Inferior parietal cortex (tissue), 1 donor: ENCODE measurements at regions not wholly inside any gene's neighbourhood (a gene's known extent, or its start where the extent isn't known, plus 50 kb on each side); places are given as distances from the start of the nearest gene placed in this dataset.
A peak's percentile ranks its signal among the peaks of the same experiment; 100 is the strongest.

Experiments
- DNase-seq: peaks from one replicate; pipeline ENCODE4 v3.0.0-alpha.2; 2016; ENCODE audit errors: extremely low spot score

DNA sequence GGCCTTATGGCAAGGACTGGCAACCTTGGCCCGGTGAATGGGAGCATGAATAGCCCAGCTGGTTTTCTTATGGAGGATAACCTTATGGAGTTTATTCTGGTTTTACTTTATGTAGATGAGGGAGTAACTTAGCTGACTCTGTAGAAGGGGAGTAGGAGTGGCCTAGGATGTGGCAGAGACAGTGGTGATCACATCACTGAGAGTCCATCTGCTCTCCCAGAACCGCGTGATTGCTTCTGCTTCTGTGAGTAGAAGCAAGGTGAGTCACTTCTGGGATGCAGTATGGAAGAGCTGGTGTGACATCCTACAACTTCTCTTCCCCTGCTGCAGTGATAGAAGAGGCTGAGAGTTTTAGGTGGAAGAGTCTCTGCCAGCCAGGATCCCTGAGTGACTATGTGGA, 129.2 kb downstream of the RPS24 start:
- DNase-seq = no peak

DNA sequence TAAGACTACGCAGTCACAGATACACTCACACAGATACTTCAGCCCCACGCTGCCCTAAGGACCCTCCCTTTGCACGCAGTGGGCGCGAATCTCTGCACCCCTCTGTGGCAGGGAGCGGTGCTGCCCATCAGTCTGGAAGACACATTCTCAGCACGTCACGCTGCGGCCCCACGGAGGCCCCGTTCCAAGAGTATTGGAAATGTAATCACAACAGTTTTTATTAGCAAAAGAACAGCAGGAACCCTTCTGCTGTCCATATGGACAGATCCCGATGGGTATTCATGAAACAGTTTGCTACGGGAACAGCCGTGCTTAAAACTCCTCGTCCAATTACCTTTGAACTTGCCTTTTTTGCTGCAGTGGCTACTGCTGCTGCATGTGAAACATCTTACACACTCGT, 131.0 kb downstream of the RPS24 start:
- no peak for DNase-seq

DNA sequence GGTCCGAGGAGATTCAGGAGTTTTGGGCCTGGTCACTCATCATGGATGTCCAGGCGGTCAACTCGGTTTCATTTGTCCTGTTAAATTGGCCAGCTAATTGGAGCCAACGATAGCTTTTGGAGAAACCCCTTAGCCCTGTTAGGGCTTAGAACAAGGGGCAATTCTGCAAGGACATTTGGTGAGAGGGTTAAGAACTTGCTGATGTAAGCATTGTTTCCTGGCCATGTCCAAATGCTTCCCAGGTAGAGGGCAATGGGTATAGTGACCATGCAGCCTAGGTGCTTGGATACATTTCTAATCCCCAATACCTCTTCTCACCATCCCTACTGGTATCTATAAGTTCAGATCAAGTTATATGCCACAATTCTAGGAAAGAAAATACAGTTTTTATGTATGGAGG, 131.5 kb downstream of the RPS24 start:
- no peak for DNase-seq

DNA sequence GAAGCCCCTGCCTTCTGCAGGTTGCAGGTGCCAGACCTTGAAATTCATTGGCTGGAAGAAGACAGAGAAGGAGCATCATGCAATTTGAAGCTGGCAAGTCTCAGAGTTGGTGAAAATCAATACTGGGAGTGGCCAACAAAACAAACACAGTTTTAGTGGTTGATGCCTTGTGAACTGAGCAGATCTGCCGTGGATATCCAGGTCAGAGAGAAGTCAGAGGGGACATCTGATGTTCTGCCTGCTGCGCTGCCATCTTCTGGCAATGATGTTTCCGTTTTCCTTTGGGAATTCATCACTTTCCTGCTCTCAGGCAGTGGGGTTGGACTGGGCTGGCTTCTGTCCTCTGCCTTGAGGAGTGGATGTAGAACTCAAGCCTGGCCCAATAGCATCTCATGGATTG, 132.0 kb downstream of the RPS24 start:
- DNase-seq = no peak

DNA sequence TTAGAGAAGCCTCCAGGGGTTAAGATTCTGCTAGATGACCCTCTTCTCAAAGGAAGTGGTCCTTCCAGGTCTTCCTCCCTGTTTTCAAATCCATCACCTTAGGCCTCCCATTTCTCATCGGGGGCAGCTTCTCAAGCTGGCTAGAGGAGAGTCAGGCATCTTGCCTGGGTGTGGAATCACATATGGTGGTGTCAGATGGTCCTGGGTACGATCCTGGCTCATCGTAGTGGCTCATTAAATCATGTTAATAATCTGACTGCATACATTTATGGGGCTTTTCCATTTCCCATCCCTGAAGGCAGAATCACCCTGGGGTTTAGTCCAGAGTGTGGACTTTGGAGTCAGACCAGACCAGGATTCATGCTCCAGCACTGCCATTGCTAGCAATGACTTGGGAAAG, 132.6 kb downstream of the RPS24 start:
- no peak for DNase-seq

DNA sequence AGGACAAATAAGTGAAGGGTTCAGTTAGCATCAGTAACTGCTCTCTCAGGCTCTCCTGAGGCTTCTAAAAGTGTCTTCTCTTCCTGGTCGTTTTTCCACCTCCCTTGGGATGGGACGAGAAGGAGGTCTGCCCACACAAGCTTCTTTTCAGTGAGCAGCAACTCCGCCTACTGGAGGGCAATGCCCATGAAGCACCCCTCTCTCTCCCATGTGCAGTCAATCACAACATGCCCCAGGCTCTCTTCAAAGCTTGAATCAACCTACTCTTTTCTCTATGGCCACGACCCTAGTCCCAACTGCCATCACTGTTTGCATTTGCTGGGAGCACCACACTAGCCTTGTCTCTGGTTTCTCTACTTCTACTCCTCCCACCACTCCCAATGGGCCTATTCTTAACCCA, 135.6 kb downstream of the RPS24 start:
- DNase-seq = no peak

DNA sequence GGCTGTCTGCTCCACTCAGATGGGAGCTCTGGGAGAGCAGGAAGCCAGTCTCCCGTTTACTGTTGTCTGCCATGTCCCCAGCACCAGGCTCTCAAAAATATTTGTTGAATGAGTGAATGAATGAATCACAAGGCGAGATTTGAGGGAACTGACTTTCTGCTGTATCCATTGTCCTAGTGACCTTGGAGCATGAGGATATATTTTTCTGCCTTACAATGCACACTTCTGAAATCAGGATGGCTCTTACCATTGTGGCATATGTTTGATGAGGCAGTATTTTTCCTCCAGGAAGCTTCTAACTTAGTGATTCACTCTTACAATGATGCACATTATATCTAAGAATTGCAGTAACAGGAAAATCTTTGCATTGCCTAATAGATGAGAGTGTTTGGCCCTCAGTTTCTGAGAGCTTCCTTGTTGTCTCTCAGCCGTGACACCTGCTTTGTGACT, 136.4 kb downstream of the RPS24 start:
- no peak for DNase-seq

DNA sequence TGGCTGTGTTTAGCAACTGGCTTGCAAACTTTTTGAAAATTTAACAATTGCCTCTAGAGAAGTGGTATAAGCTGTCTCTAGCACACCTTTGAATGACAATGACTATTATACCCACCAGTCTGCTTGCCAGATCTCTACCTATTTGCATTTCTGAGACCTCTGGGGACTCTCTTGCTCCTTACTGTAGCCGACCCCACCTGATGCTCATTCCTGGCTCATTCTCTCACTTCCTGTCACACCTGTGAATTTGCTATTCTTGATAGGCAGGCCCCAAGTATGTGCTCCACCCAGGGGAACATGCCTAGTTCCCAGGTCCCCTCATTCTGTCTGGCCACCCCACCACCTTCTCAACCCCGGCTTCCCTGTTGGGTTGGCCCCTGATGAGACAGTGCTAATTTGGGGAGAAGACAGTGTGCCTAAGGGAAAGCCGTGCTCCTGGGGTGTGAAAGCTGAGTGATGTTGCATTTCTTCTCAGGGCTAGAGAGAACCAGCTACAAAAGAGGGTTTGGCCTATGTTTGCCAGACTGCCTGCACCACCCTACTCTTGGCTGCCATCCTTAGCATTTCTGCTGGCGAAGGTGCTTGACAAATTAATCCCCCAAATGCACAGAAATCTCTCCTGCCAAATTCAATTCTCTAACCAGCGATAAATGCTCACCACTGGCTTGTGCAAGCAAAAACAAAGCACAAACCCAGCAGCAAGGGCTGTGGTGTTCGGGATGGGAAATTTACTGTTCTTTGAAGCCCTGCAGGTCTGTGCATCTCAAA, 138.2 kb downstream of the RPS24 start:
- DNase-seq = no peak

DNA sequence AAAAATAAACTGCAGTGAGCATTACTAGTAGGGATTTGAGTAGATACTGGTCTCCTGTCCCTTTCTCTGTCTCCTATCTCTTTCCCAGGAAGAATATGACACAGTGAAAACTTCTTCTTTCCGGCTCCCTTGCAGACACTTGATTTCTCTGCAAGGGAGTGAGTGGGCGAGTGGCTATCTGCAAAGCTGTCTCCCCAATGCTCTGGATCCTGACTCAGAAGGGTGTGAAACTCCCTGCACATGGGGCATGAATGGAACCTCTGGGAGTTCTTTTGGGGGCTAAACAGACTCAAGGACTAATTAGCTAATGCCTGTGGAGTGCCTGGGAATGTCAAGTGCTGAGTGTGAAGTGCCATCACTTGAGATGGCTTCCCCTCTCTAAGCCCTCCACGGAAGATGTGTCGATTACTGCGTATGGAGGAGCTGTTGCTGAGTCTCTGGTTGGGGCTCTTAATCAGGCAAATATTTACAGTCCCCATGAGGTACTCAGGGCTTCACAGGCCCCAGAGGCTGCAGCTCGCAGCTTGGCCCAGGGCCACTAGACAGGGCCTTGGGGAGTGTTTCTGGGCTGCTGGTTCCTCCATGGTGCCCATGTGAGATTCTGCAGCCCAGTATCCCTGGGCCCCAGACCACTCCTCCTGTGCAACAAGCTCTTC, 139.8 kb downstream of the RPS24 start:
- no peak for DNase-seq

DNA sequence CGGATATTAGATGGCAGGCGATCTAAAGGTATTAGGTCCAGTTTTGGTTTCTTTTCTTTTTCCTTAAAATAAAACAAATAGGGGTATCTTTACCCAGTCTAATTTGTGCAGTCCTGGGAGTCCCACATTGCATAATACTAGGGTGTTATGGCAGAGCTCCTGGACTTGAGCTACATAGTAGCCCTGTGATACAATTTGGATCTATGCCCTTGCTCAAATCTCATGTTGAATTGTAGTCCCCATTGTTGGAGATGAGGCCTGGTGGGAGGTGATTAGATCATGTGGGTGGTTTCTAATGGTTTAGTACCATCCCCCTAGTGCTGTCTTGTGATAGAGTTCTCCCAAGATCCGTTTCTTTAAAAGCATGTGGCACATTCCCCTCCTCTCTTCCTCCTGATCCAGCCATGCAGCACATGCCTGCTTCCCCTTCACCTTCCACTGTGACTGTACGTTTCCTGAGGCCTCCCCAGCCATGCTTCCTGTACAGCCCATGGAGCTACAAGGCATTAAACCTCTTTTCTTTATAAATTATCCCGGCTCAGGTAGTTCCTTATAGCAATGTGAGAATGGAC, 141.9 kb downstream of the RPS24 start:
- no peak for DNase-seq

DNA sequence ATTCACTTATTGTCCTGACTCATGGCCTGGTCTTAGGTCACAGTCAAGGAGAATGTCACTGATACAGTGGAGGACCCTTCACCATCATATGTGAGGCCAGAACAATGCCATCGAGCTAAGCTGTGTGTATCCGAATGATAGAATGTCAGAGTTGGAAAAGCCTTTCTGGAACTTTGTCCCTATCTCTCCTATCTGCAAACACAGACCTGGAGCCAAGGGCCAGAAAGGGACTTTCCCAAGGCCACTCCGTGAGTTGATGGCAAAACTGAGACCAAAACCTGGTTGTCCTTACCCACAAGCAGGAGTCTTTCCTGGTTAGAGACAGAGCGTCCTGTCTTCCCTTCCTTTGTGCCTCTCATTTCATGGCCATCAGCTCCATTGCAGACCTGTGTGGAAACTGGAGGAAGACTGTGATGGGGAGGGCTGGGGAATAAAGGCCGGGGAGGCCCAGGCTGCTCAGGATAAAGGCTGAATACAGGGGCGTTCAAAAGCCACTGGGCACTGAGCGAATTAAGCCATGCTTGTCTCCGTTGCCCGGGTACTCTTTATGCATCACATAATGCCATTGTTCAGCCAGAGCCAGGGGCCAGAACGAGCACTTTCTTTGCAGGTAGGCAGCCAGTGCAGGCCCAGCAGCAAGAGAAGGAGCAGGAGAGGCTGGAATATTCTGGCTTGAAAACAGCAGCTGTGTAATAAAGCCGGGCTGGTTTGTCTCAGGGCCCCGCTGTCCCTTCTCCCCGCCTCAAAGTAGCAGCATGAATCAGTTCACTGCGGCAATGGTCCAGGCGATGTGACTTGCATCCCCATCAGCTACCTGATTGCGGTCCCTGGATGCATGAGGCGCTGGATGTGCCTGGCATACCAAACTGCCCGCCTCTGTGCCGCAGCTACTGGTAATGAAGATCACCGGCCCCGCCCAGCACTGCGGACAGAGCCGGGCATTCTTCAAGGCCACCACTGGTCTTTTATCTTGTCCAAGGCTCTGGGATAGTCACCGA, 143.0 kb downstream of the RPS24 start:
- peak; percentile 63 for DNase-seq

DNA sequence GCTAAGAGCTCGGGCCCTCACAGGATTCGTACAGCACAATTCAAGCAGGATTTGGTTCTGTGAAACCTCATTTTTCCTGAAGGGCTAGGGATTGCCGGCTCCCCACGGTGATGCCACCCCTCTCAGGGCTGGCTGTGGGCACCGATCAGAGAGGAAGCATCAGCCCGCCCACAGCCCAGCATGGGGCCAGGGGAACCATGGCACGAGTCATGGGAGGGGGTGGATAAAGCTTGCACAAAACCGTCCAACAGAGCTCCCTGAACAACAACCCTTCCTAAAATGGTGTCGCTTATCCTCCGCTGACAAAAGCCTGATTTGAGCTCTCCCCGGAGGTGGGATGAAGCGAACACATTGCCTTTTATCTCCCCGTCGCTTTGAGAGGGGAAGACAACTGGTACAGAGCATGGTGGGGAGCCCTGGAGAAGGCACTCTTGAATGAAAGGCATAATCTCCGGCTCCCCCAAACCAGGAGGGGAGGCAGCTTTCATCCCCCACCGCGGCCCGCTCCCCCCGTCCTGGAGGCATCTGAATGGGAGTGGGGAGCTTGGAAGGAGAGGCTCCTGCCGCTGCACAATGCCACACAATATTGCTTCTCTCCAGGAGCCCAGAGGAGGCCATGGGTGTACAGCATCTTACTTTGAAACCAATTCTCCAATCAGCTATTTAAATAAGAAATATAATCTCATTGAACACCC, 144.0 kb downstream of the RPS24 start:
- DNase-seq = no peak

DNA sequence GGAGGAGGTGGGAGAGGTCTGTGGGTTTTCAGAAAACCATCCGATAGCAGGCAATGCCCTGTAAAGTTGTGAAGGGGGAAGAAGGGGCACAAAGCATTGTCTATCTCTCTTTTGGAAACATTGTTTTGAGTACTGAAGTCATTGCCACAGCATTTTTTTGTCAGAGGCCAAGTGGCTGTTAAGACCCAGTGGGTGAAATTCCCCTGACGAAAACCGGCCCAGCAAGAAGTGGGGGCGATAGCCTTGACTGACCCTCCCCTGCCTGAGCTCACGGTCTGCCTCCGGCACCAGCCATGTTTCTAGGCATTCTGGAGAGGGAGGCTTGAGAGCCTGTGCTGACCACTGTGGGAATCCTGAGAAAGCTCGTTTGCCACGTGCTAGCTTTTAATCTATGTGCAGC, 144.7 kb downstream of the RPS24 start:
- DNase-seq = no peak

DNA sequence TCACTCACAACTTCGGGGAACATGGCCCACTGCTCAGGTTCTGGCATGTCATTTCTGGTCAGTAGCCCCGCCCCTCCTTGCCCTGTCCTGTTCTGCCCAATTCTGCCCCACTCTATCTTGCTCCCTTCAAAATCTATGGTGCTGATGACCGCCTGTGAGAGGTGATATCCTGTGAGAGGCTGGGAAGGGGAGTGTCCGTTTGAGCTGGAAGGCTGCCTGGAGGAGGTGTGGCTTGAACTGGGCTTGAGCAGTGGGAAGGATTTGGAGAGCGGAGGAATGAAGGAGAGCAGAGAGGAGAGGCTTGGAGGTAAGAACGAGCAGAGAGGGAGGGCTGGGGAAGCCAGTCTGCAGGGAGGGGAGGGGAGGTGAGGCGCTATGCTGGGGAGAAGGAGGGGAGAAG, 145.3 kb downstream of the RPS24 start:
- DNase-seq = no peak

DNA sequence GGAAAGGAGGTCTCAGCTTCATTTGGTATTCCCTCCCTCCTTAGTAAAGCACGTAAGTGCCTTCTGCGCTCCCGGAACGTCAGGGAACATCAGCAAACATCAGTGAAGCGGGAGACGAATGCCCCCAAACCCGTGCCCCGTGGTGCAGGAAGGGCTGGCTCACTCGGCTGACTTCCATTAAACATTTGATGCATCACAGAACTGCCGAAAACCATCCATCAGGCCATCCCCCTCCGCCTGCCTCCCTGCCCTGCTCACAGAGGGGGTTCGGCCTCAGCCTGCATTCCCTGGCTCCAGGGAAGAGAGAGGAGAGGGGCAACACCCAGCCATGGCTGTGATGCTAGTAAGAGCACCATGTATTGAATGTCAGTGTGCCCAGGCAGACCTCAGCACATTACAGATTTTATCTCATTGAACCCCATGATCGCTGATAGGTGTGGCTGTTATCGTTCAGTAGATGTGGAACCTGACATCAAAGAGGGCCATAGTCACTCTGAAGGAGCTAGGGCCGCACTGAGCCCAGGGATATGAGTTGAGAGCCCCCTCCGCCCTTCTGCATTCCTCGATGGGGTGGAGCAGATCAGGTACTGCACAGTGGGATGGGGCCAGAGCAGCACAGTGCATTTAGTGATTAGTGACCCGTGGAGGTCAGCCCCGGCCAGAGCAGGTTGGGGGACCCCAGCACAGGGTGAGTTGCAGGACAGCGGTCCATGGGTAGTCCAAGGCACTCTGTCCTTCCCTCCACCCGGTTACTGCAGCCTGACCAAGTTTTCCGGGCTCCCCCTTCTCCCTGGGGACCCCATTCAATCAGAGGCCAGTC, 146.4 kb downstream of the RPS24 start:
- no peak for DNase-seq

DNA sequence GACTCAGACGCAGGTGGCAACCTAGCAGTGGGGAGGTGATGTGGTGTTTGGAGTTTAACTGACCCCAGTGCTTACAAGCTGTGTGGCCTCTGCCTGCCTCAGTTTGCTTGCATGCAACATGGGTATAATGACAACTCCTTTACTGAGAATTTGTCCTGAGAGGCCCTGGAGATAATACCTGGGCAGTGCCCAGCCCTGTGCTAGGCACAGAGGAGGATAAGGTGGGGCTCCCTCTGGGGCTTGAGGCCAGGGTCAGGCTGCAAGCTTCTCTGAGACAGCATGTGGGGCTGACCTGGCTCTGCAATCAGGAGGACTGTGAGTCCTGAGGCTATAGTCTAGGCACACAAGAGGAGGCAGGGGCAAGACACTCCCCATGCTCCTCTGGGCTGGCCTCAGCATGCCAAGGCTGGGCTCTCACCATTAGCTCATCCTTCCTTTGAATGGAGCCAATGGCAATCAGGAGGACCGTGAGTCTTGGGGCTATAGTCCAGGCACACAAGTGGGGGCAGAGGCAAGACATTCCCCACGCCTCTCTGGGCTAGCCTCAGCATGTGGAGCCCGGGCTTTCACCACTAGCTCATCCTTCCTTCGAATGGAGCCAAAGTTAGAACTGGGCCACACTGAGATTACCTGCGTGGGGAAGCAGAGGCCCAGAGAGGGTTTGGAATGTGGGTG, 147.9 kb downstream of the RPS24 start:
- DNase-seq = no peak

DNA sequence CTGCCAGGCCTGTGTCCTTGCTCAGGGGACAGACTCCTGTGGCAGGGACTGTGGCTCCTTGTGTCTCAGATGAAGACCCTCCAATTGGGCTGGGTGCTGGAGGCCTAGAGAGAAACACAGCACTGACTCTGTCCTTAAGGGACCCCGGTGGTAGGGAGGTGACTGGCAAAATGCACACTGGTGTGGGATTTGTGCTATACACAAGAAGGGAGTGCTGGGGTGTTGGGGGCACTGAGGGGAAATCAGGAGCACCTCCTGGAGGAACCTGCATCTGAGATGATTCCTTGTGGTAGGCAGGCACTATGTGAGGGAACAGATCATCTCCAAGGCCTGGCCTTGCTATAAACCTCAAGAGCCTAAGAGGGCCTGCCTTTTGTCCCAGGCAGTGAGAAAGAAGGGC, 149.2 kb downstream of the RPS24 start:
- no peak for DNase-seq

DNA sequence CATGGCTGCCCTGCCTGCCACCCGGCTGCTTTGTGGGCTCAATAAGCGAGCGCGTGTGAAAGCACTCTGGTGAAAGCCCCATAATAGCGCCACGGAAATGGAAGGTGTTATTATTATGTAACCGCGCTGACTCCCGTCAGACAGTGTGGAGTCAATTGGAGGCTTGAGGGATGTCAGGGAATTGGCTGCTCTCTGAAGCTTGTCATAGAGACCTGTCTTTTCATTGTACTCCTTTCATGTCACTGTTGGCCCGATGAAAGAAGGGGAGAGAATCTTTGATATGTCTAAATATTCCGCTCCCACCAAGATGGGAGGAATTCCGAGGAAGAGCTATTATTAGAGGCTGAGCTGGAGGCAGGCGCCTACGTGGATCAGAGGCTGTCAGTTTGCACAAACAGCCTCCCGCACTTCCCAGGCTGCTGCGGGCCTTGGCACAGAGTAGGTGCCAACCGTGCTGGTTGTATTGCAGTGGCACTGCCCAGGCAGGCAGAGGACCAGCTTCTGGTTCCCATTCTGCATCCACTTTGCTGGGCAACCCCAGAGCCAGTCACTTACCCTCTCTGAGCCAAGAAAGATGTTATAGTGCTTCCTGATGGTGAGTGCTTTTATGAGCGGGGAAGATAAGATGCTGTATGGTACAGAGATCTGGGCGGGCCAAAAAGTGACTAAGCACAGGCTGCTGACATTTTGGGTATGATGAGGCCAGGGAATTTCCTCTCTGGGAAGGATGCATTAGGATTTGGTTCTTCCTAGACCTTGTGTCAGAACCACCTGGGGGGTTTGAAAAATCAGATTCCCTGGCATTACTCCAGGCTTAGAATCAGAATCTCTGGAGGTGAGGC, 151.4 kb downstream of the RPS24 start:
- DNase-seq = no peak

DNA sequence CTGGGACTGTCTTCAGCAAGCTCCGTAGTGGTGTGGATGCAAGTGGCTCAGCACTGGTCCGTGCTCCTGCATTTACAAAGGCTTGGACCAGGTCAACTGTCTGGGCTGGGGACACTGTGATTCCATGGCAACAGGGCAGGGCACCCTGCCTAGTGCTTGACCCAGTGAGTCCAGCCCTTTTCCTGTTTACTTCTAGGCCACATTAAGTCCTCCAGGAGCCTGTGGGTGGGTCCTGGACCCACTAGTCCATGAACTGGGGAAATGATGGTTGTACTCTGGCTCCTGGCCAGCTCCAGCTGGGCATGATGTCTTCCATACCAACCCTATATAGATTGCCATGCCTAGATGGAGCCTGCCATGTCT, 152.0 kb downstream of the RPS24 start:
- DNase-seq = no peak
